Mesothelial cell of epicardium (in vitro differentiated cells): ENCODE measurements at regions not wholly inside any gene's neighbourhood (a gene's known extent, or its start where the extent isn't known, plus 50 kb on each side); places are given as distances from the start of the nearest gene placed in this dataset.

Experiments used
- DNase-seq, 2 experiments: peaks; one replicate each; pipeline ENCODE4 v3.0.0; 2021; ENCODE audit warnings: low spot score in 2 of 2; ENCODE audit not compliant: unreplicated experiment in 2 of 2
- H3K27ac Mint-ChIP-seq: 2 replicates; pipeline ENCODE4 v1.8.0; 2021; ENCODE audit warnings: mixed read lengths
- H3K27me3 Mint-ChIP-seq: 2 replicates; pipeline ENCODE4 v1.8.0; 2021; ENCODE audit warnings: low read depth, mixed read lengths
- H3K36me3 Mint-ChIP-seq: 2 replicates; pipeline ENCODE4 v1.8.0; 2021; ENCODE audit warnings: mixed read lengths
- H3K4me1 Mint-ChIP-seq: 2 replicates; pipeline ENCODE4 v1.8.0; 2021; ENCODE audit warnings: mixed read lengths
- H3K4me3 Mint-ChIP-seq: 2 replicates; pipeline ENCODE4 v1.8.0; 2021; ENCODE audit warnings: mild to moderate bottlenecking, moderate library complexity, mixed read lengths
- H3K9me3 Mint-ChIP-seq: 2 replicates; pipeline ENCODE4 v1.8.0; 2021; ENCODE audit warnings: mixed read lengths
- TF ChIP-seq, protein P1 (sequence below): fragments of 200-600 bp; sonication (generic); IDR thresholded peaks from one replicate; pipeline ENCODE4 v1.5.0; 2021; ENCODE audit warnings: antibody characterized with exemption; ENCODE audit not compliant: unreplicated experiment

DNA sequence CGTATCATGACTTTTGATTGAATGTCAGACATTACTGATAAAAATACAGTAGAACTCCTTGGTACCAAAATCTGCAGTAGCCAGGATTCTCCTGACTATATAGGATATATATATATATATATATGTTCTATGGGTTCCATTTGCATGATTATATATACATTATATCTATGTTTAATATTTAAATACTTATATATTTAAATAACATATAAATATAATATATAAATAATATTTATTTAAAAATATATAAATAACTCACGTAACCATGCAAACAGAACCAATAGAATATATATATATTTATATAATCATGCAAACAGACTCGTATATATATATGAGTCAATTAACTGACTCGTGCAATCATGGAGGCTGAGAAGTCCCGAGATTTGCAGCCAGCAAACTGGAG lies 278.8 kb upstream of the PLXNA2 start:
- peaks cover 28% of the 10 kb centered on the region for H3K4me1 Mint-ChIP-seq
- no peak overlapping the region for H3K4me3 Mint-ChIP-seq
- H3K27me3 Mint-ChIP-seq: no peaks in the 10 kb centered on the region
- no peaks in the 10 kb centered on the region for H3K9me3 Mint-ChIP-seq
- TF ChIP-seq, protein P1, sequence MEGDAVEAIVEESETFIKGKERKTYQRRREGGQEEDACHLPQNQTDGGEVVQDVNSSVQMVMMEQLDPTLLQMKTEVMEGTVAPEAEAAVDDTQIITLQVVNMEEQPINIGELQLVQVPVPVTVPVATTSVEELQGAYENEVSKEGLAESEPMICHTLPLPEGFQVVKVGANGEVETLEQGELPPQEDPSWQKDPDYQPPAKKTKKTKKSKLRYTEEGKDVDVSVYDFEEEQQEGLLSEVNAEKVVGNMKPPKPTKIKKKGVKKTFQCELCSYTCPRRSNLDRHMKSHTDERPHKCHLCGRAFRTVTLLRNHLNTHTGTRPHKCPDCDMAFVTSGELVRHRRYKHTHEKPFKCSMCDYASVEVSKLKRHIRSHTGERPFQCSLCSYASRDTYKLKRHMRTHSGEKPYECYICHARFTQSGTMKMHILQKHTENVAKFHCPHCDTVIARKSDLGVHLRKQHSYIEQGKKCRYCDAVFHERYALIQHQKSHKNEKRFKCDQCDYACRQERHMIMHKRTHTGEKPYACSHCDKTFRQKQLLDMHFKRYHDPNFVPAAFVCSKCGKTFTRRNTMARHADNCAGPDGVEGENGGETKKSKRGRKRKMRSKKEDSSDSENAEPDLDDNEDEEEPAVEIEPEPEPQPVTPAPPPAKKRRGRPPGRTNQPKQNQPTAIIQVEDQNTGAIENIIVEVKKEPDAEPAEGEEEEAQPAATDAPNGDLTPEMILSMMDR: no peak
- no peaks in the 10 kb centered on the region for H3K36me3 Mint-ChIP-seq
- DNase-seq: no peak
- no peak overlapping the region for H3K27ac Mint-ChIP-seq

DNA sequence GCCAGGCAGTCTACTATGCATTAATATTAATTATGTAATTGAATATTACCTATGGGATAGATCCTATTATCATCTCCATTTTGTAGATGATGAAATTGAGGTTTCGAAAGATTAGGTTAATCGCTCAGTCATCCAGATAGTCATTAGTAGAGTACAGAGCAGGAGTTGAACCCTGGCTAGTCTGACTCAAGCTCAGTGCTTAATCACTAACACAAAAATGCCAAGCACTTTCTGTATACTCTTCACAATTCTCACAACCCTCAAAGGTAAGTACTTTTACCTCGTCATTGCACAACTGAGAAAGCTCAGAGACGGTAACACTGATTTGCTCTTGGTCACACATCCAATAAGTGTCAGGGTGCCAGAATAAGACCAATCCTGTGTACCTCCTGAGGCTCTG lies 280.2 kb upstream of the PLXNA2 start:
- H3K36me3 Mint-ChIP-seq: no peaks in the 10 kb centered on the region
- no peak overlapping the region for H3K4me3 Mint-ChIP-seq
- H3K4me1 Mint-ChIP-seq: peaks cover 41% of the 10 kb centered on the region
- TF ChIP-seq, protein P1: no peak
- no peak for DNase-seq
- no peaks in the 10 kb centered on the region for H3K9me3 Mint-ChIP-seq
- H3K27me3 Mint-ChIP-seq: no peaks in the 10 kb centered on the region
- H3K27ac Mint-ChIP-seq: no peak overlapping the region

DNA sequence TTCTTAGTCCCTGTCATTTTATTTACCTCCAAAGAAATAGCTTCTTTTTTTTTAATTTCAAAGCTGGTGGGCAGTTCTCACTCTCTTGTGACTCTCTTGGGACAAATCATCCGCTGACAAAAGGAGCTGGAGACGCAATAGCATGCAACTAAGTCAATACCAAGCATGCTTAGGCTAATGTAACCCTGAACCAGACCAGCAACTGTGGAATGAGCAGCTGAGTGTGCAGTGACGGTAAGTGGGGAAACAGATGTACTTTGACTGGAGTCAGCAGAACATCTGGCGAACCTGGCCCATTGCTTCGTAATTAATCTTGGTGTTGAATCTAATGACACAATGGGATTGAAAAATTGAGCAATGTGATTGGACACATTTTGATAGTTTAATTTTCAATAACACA lies 280.7 kb upstream of the PLXNA2 start:
- Mint-ChIP-seq H3K4me3 (no peak overlapping the region), H3K27ac (no peak overlapping the region), H3K36me3 (no peaks in the 10 kb centered on the region), H3K27me3 (no peaks in the 10 kb centered on the region), H3K4me1 (peaks cover 41% of the 10 kb centered on the region), H3K9me3 (no peaks in the 10 kb centered on the region)
- TF ChIP-seq, protein P1: no peak
- no peak for DNase-seq

DNA sequence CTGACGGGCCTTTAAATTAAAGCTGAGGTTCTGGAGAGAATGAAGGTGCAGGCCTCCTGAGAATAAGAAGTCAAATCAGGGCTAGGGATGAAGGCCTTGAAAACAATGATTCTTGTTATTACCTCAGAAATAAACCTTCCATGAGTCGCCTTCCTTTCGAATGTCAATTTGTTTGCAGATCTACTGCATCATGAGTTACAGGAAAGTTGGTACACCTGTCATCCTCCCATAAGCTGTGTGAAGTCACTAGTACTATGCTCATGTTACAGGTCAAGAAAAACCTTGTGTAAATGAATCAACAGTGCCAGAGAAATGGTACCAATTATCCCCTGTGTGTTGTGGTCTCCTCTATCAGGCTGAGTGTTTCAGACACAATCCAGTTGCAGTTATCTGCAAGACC lies 281.2 kb upstream of the PLXNA2 start:
- no peaks in the 10 kb centered on the region for H3K9me3 Mint-ChIP-seq
- no peak overlapping the region for H3K4me3 Mint-ChIP-seq
- TF ChIP-seq, protein P1: no peak
- H3K36me3 Mint-ChIP-seq: no peaks in the 10 kb centered on the region
- peaks cover 41% of the 10 kb centered on the region for H3K4me1 Mint-ChIP-seq
- DNase-seq: no peak
- H3K27ac Mint-ChIP-seq: no peak overlapping the region
- H3K27me3 Mint-ChIP-seq: no peaks in the 10 kb centered on the region

DNA sequence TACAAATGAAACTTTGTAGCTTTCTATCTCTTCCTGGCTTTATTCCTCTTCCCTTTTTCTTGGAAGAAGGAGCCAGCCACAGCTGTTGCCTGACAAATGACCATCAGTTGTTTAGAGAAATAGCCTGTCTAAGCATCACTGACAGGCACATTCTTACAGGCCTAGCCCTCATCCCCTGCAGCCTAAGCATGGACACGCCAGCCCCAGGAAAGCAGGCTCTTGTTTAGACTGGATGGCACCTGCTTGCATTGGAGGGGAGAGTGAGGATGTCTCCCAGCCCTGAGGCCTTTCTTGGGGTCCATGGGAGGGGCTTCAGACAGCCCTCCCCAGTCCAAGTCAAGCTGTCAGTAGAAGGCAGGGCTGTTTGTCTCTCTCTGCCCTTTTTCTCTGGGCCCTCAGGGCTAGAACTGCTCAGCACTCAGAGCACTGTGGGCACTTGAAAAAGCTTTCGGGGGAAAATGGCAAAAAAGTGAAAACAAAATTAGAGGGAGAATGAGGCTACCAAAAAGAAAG lies 282.5 kb upstream of the PLXNA2 start:
- TF ChIP-seq, protein P1: no peak
- no peak for DNase-seq
- H3K36me3 Mint-ChIP-seq: no peaks in the 10 kb centered on the region
- no peak overlapping the region for H3K27ac Mint-ChIP-seq
- no peak overlapping the region for H3K4me3 Mint-ChIP-seq
- H3K4me1 Mint-ChIP-seq: peaks cover 37% of the 10 kb centered on the region
- peaks cover 6% of the 10 kb centered on the region for H3K27me3 Mint-ChIP-seq
- H3K9me3 Mint-ChIP-seq: no peaks in the 10 kb centered on the region

DNA sequence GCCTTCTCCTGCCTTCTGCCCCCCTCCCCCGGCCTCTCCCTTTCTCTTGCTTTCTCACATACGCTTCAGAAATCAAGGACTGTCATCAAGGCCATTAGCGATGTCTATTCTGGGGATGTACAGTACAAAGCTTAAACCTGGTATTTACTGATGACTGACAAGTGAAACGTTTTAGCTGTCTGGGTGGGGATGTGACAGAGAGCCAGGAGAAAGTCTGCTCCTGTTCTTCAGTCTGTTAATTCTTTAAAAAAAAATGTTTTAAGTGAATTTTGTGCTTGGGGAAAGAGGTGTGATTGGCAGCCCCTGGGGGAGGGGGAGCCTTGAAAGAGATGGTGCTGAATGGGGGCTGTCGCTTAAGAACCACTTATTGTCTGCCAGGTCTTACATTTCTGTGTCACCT lies 283.0 kb upstream of the PLXNA2 start:
- Mint-ChIP-seq H3K9me3 (no peaks in the 10 kb centered on the region), H3K36me3 (no peaks in the 10 kb centered on the region), H3K27me3 (peaks cover 7% of the 10 kb centered on the region), H3K27ac (no peak overlapping the region), H3K4me1 (peaks cover 32% of the 10 kb centered on the region), H3K4me3 (no peak overlapping the region)
- TF ChIP-seq, protein P1: no peak
- DNase-seq: no peak
